PFSK-1 (cell line): ENCODE measurements at regions not wholly inside any gene's neighbourhood (a gene's known extent, or its start where the extent isn't known, plus 50 kb on each side); places are given as distances from the start of the nearest gene placed in this dataset.

Experiments
- FOXP2 ChIP-seq: optimal IDR thresholded peaks from 2 replicates; pipeline ENCODE3; 2011; ENCODE audit warnings: borderline replicate concordance, control low read depth, inconsistent platforms; ENCODE audit not compliant: insufficient read depth; ENCODE audit errors: extremely low read length, extremely low read depth
- POLR2AphosphoS5 ChIP-seq: IDR thresholded peaks from 2 replicates; pipeline ENCODE4 v1.6.1; 2012; ENCODE audit warnings: low read depth, mild to moderate bottlenecking, control low read depth, low read length, moderate library complexity
- REST ChIP-seq, 2 experiments: IDR thresholded peaks; 2 replicates each; pipeline versions ENCODE4 v1.6.1 to v1.8.0; 2011 to 2012; ENCODE audit warnings: low read depth in 2 of 2, low read length in 2 of 2, control low read depth in 1 of 2, inconsistent platforms in 1 of 2, mild to moderate bottlenecking in 1 of 2, moderate library complexity in 1 of 2; ENCODE audit not compliant: insufficient read depth in 1 of 2
- SIN3A ChIP-seq: IDR thresholded peaks from 2 replicates; pipeline ENCODE4 v1.6.1; 2012; ENCODE audit warnings: mild to moderate bottlenecking, low read length, moderate library complexity, borderline replicate concordance; ENCODE audit not compliant: insufficient read depth
- TAF1 ChIP-seq: IDR thresholded peaks from 2 replicates; pipeline ENCODE4 v1.6.1; 2012; ENCODE audit warnings: low read length, control low read depth, borderline replicate concordance; ENCODE audit not compliant: insufficient read depth

GRCh38 chr1:67601539-67601938 lies 83.5 kb upstream of the GADD45A start:
- TF ChIP-seq POLR2AphosphoS5: no peak
- TF ChIP-seq REST (IDR thresholded peaks at IDR 0.05; ENCODE audit: insufficient read depth in 1 of 2, low read depth in 2 of 2, low read length in 2 of 2): no peak
- no peak for TF ChIP-seq TAF1
- TF ChIP-seq SIN3A: no peak
- no peak for TF ChIP-seq FOXP2
